GM18502 (cell line): ENCODE measurements at regions not wholly inside any gene's neighbourhood (a gene's known extent, or its start where the extent isn't known, plus 50 kb on each side); places are given as distances from the start of the nearest gene placed in this dataset.

Experiments used
- ATAC-seq: cut with Tn5 transposase; IDR thresholded peaks from one replicate; pipeline ENCODE4 v1.9.1; 2021; ENCODE audit warnings: mild to moderate bottlenecking; ENCODE audit not compliant: unreplicated experiment, poor library complexity

DNA sequence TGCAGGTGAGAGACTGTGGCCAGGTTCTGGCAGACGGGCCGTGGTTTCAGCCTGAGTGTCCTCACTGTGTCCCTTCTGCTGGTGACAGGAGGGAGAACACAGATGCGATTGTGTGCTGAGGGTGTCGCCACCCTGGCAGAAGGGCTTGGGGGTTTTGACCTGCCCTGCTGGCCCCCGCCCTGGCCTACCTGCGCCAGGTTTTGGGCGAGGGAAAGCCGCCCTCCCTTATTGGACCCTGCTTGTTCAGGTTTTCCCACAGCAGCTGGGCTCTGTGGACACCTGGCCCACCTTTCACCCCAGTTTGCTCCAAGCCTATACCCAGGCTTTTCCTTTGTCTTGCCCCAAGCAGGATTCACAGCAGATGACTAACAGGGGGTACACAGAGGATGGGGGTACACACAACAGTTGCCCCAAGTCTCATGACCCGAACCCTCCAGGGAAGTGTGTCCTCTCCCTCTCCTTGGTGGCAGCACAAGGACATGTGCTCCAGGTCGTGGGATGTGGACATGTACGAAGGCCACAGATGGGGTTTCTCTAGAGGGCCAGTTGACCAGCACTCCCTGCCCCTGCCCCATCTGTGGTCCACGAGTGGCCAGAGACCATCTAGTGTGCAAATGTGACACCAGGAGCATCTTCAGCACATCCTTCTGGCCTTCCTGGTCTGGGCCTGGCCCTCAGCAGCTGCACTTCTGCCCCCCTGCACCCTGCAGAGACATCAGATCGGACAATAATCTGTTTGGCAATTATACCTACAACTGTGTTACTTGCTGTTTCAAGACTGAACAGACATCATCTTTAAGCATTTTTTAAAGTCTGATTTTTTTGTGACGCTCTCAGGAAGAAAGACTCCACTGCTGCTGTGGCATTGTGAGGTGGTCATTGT lies 265.8 kb upstream of the IRX4 start:
- ATAC-seq: peak; percentile 20

DNA sequence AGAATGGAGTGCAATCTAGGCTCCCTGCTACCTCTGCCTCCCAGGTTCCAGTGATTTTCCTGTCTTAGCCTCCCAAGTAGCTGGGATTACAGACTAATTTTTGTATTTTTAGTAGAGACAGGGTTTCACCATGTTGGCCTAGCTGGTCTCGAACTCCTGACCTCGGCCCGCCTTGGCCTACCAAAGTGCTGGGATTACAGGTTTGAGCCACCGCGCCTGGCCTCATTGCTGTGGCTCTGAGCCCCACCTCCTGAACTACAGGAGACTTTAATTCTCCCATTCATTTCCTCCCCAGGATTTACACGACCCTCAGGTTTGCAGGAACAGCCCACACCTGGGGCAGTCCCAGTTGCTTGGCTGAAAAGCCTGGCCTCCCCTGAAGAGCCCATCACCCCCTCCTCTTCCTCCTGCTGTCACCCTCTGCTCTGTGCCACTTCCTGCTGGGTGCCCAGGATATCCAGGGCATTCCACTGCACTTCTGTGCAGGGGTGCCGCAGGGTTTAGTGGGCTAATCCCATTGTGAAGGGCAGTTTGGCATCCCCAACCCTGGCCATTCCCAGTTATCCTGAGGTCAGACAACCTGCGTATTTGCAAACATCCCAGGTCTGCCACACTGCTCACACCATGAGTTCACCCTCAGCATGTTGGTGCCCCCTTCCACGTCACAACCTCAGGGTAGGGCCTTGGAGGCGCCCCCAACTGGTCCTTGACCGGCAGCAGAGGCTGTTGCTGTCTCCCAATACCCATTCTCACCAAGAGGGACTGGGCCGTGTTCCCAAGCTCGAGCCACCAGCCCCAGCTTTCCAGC lies 265.0 kb upstream of the IRX4 start:
- ATAC-seq: no peak

DNA sequence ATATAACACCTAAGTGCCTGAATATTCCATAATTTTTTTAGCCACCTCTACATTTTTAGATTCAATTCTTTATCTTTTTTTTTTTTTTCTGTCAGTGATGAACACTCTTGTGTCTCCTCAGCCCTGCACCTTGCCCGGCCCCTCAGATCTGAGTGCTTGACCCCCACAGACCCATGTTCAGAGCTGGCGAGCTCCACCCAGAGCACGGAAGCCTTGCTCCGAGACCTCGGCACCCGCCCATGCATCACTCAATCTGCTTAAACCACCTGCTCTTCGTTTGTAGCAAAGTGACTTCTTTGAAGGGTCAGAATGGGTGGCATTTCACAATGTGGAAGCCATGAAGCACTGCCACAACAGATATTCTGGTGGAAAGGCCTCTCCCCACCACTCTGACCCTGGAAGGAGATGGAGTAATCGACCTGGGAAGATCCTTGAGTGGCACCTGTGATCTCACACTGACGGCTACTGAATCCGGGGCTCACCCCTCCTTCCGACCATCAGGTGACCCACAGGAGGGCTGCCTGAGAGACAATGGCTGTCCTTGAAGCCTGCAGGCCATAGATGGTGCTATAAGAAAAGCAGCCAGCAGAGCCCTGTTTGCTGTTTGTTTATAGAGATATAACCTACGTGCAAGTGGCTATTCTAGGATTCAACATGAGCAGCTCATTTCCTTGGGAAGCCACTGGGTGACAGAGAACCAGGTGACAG lies 261.1 kb upstream of the IRX4 start:
- no peak for ATAC-seq

DNA sequence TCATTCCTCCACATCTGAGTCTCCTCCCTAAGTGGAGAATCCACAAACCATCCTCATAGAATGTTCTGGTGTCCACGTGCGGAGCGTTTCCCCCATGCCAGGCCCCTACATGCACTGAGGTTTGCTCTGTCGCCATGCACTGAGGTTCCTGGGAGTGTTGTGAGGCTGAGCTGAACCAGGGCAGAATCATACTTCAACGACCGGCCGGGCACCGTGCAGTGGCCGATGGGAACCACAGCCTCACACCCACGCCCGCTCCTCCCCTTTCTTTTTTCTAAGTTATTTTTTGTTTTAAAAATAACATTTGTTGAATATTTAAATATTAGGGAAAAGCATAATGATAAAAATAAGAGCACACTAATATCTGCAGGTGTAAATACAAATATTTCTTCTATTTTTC lies 260.4 kb upstream of the IRX4 start:
- no peak for ATAC-seq

DNA sequence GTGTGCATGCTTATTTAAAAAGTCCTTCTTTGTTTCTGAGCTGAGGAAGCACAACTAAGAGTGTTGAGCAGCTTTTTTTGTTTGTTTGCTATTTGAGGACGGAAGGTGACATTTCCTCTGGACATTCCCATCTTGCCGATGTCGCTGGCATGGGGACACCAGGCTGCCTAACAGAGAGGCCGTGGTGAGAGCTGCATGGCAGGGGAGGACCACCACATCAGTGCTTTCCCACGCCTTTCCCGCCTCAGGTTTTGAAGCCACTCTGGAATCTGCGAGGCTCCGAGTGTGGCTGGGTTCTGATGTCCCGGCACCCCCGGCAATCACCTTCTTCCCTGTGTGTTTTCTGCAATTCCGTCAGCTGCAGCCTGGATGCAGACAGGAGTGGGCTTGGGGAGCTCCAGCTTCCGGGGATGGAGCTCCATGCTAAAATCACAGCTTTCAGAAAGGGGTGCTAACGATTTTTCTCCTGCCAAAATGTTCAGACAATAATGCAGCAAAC lies 259.8 kb upstream of the IRX4 start:
- no peak for ATAC-seq

DNA sequence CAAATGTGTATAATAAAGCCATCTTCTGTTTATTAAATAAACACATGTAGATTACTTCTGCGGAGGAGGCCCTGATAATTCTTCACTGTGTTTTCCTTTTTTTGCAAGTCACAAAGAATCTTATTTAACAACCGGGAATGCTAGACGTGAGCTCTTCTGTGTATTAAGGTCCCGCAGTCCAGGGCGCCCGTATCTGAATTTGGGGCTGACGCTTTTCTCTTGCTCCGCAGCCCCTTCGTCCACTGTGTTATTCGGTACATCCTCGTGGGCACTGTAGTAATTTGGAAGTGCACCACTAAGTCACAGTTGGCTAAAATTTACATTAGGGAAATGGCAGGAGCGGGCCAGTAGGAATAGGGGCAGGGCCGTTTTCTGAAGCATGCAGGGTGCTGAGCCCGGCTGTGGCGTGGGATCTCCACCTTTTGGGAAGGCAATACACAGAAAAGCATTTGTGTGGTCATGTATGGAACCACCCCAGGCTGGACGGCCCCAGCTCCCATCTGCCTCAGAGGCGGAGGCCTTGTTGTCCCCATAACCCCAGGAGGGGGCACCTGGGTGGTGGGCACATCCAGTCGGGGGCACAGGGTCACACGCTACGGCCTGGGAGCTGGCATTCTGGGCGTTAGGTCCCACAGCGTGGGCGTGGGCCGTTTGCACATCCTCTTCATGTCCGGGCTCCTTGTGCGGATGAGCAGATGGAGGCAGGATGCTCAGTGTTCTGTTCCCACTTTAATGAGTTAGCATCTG lies 258.7 kb upstream of the IRX4 start:
- no peak for ATAC-seq

DNA sequence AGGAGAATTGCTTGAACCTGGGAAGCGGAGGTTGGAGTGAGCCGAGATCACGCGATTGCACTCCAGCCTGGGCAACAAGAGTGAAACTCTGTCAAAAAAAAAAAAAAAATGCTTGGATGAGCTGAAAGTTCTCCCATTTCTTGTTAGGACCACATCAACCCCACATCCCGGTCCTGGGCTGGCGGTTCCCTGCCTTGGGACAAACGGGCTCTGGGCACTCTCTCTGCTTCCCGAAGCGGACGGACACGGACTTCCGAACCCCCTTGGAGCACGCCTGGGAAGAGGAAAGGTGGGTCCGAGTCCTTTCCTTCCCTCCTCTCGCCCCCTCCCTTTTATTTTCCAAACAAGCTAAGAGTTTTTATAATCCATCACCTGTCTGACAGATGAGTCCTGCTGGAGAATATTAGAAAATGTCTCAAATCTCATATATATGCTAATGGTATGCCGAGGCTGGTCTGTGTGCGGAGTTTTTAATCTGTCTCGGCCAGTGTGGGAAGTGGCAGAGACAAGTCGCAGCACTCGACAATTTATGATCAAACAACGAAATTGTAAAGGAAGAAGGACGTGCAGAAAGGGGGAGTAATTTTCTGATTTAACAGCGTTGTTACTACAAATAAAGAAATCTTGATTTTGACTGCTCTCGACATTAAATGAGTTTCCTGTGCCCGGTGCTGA lies 257.9 kb upstream of the IRX4 start:
- ATAC-seq: no peak

DNA sequence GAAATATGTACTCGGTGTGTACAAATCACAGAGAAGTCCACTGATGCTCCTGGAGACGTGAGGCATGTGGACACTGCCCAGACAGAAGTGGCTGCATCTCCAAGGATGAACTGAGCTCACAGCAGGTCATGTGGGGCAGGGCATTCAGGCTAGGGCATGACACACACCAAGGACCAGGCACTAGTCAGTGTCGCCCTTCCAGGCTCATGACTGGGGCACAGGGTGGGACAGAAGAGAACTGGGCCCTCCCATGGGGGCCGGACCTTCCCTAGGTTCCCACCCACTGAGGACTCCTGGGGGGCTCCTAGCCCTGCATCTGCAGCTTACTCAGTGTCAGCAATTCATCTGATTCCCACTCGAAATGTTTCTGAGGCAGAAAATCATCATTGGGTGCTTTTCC lies 256.8 kb upstream of the IRX4 start:
- no peak for ATAC-seq

DNA sequence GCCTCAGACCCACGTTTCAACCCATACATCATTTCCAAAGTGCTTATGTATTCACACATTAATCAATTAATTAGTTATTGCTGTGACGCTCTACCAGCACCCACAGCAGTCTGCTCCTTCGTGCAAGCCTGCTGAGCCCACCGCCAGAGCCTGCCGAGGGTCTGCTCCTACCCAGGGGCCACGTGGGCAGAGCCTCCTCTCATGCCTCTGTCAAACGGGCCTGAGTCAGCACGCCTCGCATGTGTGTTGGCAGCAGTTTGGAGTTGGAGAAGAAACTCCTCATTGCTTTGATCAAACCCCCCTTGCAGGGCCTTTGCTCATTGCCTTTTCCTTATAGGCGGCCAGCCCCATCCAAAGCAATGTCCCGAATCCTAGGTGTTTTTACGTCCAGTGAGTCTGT lies 256.2 kb upstream of the IRX4 start:
- ATAC-seq: no peak

DNA sequence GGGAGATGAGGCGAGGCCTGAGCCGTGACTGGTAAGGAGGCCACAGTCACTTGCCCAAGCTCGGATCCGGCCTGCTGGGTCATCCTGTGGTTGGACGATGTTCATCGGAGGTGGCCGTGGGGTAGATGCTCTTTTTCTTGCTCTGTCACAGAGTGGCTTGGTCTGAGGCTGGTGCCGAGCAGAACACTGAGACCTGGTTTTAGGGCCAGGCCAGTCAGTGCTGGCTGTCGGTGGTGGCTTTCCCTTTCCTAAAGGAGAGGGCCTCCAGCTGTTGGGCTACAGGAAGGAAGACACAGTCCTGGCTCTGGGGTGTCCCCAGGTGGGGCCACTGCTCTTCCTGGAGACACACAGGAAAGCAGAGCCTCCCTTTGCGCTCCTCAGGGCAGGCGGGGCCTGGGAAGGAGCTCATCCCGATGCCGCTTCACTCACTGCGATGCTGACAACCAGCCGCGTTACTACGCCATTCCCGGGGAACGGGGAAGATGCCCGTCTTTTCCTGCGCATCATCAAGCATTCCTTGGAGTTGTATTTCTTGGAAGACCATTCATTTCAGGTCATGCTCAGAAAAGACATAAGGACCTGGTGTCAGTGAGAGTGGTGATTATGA lies 254.8 kb upstream of the IRX4 start:
- no peak for ATAC-seq

DNA sequence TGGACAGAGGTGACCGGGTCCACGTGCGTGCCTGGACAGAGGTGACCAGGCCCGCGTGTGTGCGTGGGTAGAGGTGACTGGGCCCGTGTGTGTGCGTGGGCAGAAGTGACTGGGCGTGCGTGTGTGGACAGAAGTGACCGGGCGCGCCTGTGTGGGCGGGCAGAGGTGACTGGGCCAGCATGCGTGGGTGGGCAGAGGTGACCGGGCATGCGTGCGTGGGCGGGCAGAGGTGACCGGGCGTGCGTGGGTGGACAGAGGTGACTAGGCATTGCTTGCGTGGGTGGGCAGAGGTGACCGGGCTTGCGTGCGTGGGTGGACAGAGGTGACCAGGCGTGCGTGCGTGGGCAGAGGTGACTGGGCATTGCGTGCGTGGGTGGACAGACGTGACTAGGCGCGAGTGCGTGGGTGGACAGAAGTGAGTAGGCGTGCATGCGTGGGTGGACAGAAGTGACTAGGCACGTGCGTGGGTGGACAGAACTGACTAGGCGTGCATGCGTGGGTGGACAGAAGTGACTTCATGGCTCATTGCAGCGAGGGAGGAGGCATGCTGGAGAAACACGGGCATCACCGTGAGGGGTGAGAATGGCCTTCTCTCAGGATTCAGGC lies 254.1 kb upstream of the IRX4 start:
- ATAC-seq: no peak

DNA sequence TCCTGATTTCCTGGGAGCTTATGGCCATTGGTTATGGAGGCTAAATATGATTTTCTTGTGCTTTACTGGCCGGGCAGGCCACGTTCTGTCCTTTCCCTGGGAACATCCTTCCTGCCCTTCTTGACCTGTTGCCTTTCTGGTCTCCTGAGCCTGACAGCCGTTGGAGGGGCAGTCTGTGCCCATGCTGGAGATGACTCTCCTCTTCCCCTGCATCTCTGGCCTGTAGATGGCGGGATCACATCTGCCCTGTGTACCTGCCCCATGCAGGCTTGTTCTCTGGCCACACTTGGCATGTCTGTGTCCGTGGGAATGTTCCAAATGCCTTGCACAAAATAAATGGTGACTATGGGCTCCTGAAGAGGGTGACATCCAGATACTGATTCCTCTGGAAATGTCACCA lies 253.1 kb upstream of the IRX4 start:
- no peak for ATAC-seq

DNA sequence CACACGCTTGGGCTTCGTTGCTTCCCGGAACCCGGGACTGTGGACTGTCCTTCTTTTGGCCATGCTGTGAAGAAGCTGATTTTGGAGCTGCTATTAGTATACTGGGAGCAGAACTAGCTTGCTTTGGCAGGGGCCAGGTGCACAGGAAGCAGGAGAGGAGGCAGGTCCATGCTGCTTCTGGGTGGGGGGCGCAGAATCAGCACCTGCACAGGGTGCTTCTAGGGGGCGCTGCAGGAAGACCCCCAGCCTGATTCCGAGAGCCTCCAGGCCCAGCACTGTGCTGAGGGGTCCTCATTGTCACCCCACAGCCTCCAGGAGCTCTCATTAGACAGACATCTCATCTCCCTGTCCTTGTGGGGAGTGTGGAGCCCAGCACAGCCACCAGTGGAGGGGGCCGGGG lies 252.6 kb upstream of the IRX4 start:
- ATAC-seq: no peak

DNA sequence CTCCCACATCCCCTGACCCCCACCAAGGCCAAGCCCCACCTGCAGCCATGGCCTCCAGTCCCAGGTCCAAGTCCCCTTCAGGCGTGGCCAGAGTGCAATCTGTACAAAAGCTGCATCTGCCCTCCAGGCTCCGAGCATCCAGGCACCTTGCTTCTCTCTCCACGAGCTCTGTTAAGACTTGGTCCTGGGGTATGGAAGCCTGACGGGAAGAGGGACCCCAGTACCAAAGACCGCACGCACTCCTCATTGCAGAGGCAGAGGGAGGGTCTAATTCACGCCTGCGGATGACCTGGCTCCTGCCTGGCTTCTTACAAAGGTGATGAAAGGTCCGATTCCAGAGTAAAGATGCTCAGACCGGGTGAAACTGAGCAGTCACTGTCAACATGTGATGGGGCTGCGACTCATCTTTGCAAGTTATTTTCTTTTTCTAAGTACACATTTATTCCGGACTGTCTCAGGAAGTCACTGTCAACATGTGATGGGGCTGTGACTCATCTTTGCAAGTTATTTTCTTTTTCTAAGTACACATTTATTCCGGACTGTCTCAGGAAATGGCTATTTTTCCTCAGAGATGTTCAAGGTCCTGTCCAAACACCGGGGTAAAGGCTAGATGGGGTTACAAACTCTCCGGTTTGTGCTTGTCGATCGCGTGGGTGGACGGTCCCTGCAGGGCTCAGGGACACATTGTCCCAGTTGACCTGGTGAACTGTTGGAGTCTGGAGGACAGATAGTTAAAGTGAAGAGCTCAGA lies 252.0 kb upstream of the IRX4 start:
- no peak for ATAC-seq

DNA sequence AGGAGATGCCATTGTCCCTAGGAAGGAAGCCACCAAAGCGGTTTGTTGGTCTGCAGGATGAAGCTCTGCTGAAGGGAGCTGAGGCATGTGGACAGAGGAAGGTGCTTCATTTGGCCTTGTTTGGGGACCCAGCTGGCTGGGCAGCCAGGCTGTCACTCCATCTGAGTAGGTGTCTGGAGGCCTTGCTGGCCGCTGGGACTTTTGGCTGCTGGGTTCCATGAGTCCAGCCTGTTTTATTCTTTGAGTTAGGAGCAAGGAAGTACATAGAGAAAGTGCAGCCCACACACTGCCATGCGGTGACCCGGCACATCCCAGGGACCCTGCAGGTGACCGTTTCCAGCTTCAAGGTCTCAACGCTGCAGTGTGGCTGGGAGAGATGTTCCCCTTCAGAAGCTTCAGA lies 251.2 kb upstream of the IRX4 start:
- ATAC-seq: no peak

DNA sequence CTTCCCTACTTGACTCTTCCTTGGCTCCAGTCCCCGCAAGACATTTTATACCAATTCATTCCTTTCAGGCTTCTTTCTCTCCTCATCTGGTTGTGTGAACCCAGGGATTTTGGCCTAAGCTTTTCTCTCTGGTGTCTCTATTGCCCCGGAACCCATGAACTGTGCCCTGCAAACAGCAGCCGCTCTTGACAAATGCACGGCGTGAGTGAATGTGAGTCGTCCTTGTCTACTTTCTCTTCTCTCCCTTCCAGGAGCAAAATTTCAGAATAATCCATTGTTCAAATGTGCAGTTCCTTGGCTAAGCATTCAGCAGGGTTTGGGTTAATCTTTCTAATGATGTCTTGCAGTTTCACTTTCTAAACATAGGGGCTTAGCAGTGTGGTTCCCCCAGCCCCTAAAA lies 250.4 kb upstream of the IRX4 start:
- ATAC-seq: no peak

DNA sequence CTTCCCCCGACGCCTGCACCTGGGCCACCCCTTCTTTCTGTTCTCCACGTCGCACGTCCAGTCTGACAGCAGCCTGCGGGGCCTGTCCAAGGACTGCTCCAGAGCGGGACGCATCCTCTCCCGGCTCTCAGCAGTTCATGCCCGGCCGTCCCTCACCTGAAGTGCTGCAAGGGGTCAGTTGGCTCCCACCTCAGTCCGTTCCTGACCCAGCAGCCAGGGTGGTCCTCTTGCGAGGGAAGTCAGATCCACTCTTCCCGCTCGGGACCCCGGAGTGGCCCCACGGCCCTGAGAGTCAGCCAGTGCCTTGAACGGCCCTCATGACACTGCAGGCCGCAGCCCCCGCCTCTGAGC lies 249.7 kb upstream of the IRX4 start:
- ATAC-seq: no peak

DNA sequence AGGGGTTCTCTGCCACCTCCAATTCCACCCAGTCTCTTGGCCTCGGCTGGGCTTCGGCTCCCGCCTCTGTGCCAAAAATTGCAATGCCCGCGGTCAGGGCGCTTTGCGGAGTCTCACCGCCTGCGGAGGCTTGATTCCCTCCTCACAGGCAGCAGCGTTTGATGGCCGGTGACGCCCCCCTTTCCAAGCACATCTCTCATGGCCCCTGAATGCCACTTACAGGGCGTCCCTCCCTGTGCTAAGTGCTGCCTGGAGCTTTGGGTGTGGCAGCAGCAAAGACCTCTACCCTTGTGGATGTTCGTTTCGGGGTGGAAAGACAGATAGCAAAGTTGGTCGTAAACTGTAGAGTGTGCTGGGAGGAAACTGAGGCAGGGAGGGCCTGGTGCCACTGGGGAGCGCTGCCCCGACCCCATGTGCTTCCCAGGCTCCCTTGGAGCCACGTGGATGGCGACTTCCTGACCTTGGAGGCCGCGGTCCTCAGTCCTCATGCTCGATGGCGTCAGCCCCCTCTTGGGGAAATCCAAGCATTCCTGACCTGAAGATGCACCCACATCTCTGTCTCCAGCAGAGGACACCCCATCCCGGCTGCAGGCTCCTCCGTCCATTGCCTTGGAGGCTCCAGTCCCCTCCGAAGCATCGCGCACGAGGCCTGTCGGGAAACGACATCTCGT lies 249.2 kb upstream of the IRX4 start:
- no peak for ATAC-seq
